PC-9 (cell line): ENCODE measurements at regions not wholly inside any gene's neighbourhood (a gene's known extent, or its start where the extent isn't known, plus 50 kb on each side); places are given as distances from the start of the nearest gene placed in this dataset.

Experiments used
- EZH2 ChIP-seq: fragments of 200-600 bp; sonication (generic); IDR thresholded peaks from 2 replicates; pipeline ENCODE4 v1.8.0; 2017; ENCODE audit warnings: antibody characterized with exemption, low read depth
- TF ChIP-seq, protein P1 (sequence below): fragments of 200-600 bp; sonication (generic); conservative IDR thresholded peaks from 2 replicates; pipeline ENCODE4 v1.6.1; 2017; ENCODE audit warnings: mixed run types, antibody characterized with exemption, mild to moderate bottlenecking, moderate library complexity

DNA sequence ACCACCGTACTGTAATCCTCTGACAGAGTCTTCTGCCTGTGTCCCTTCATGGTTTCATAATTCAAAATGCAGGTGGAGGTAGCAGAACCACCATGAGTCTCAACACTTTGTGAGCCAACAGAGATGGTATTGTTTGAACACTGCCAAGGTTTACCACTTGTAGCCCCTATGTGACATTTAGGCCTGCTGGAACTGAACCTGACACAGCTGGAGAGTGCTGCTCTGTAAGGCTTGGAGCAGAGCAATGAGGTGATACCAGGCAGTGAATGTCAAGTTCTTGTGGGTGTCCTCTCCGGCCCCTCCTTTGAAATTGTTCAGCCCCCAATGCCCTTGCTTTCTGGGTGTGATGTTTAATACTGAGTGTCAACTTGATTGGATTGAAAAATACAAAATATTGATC, 1042.9 kb downstream of the ARAP2 start:
- TF ChIP-seq, protein P1, sequence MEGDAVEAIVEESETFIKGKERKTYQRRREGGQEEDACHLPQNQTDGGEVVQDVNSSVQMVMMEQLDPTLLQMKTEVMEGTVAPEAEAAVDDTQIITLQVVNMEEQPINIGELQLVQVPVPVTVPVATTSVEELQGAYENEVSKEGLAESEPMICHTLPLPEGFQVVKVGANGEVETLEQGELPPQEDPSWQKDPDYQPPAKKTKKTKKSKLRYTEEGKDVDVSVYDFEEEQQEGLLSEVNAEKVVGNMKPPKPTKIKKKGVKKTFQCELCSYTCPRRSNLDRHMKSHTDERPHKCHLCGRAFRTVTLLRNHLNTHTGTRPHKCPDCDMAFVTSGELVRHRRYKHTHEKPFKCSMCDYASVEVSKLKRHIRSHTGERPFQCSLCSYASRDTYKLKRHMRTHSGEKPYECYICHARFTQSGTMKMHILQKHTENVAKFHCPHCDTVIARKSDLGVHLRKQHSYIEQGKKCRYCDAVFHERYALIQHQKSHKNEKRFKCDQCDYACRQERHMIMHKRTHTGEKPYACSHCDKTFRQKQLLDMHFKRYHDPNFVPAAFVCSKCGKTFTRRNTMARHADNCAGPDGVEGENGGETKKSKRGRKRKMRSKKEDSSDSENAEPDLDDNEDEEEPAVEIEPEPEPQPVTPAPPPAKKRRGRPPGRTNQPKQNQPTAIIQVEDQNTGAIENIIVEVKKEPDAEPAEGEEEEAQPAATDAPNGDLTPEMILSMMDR: no peak
- TF ChIP-seq EZH2: no peak
